HepG2 (cell line): ENCODE measurements at regions not wholly inside any gene's neighbourhood (a gene's known extent, or its start where the extent isn't known, plus 50 kb on each side); places are given as distances from the start of the nearest gene placed in this dataset.

Experiments
- FOXC1 ChIP-seq: sonication (generic); formaldehyde crosslinking; IDR thresholded peaks from 2 replicates; pipeline ENCODE4 v1.8.0; 2022; ENCODE audit warnings: mild to moderate bottlenecking, missing genetic modification reagents, borderline replicate concordance
- KDM5A ChIP-seq: fragments of 200-600 bp; sonication (generic); IDR thresholded peaks from 2 replicates; pipeline ENCODE4 v1.7.0; 2018; ENCODE audit warnings: antibody characterized with exemption, mild to moderate bottlenecking, low read length, borderline replicate concordance
- KLF9 ChIP-seq: IDR thresholded peaks from 2 replicates; pipeline ENCODE4 v1.6.1; 2016; ENCODE audit warnings: low read depth
- MLLT10 ChIP-seq: sonication (generic); formaldehyde crosslinking; IDR thresholded peaks from 2 replicates; pipeline ENCODE4 v1.4.0; 2020; ENCODE audit warnings: missing genetic modification reagents
- MTERF4 ChIP-seq: sonication (generic); formaldehyde crosslinking; IDR thresholded peaks from 2 replicates; pipeline ENCODE4 v1.8.0; 2023; ENCODE audit warnings: mild to moderate bottlenecking, missing genetic modification reagents
- MXD1 ChIP-seq: sonication (generic); formaldehyde crosslinking; IDR thresholded peaks from 2 replicates; pipeline ENCODE4 v1.4.0; 2020; ENCODE audit warnings: mild to moderate bottlenecking, missing genetic modification reagents
- PRPF4 ChIP-seq: fragments of 200-400 bp; formaldehyde crosslinking; IDR thresholded peaks from 2 replicates; pipeline ENCODE4 v1.6.1; 2016; ENCODE audit warnings: low read length, low read depth; ENCODE audit not compliant: poor library complexity, severe bottlenecking
- RFX5 ChIP-seq: IDR thresholded peaks from 2 replicates; pipeline ENCODE4 v1.6.1; 2011; ENCODE audit warnings: low read depth, low read length, improper control_type of control experiment
- STAT6 ChIP-seq: sonication (generic); formaldehyde crosslinking; IDR thresholded peaks from 2 replicates; pipeline ENCODE4 v1.4.0; 2020; ENCODE audit warnings: missing genetic modification reagents, mild to moderate bottlenecking, borderline replicate concordance
- SYNCRIP ChIP-seq: fragments of 200-400 bp; formaldehyde crosslinking; IDR thresholded peaks from 2 replicates; pipeline ENCODE4 v1.6.1; 2018; ENCODE audit warnings: mild to moderate bottlenecking, low read depth, low read length; ENCODE audit not compliant: insufficient read depth
- ZBED4 ChIP-seq: sonication (generic); formaldehyde crosslinking; IDR thresholded peaks from 2 replicates; pipeline ENCODE4 v1.4.0; 2020; ENCODE audit warnings: missing genetic modification reagents, borderline replicate concordance
- ZBTB39 ChIP-seq: sonication (generic); formaldehyde crosslinking; IDR thresholded peaks from 2 replicates; pipeline ENCODE4 v1.5.0; 2020; ENCODE audit warnings: missing genetic modification reagents
- ZNF280B ChIP-seq: sonication (generic); formaldehyde crosslinking; IDR thresholded peaks from 2 replicates; pipeline ENCODE4 v1.5.0; 2020; ENCODE audit warnings: missing genetic modification reagents, mild to moderate bottlenecking, borderline replicate concordance
- ZNF367 ChIP-seq: sonication (generic); formaldehyde crosslinking; IDR thresholded peaks from 2 replicates; pipeline ENCODE4 v1.4.0; 2020; ENCODE audit warnings: missing genetic modification reagents, borderline replicate concordance
- ZNF530 ChIP-seq: sonication (generic); formaldehyde crosslinking; IDR thresholded peaks from 2 replicates; pipeline ENCODE4 v1.5.0; 2020; ENCODE audit warnings: low read depth, mild to moderate bottlenecking, missing genetic modification reagents
- ZNF567 ChIP-seq: sonication (generic); formaldehyde crosslinking; IDR thresholded peaks from 2 replicates; pipeline ENCODE4 v1.8.1; 2023; ENCODE audit warnings: mild to moderate bottlenecking, missing genetic modification reagents, borderline replicate concordance
- ZNF607 ChIP-seq: sonication (generic); formaldehyde crosslinking; IDR thresholded peaks from 2 replicates; pipeline ENCODE4 v1.5.1; 2020; ENCODE audit warnings: missing genetic modification reagents, mild to moderate bottlenecking, borderline replicate concordance
- ZNF652 ChIP-seq: IDR thresholded peaks from 2 replicates; pipeline ENCODE4 v1.6.1; 2016; ENCODE audit warnings: low read depth, borderline replicate concordance

- TF ChIP-seq ZBED4 (CRISPR knock-in tag) (no peak), STAT6 (CRISPR knock-in tag) (no peak), ZNF567 (CRISPR knock-in tag) (no peak), ZNF652 (CRISPR knock-in tag) (peak; percentile 13; the same call in 1 of the 2 replicates), MLLT10 (CRISPR knock-in tag) (no peak), FOXC1 (CRISPR knock-in tag) (no peak), RFX5 (no peak), KDM5A (no peak), ZBTB39 (CRISPR knock-in tag) (no peak), ZNF280B (no peak), MTERF4 (CRISPR knock-in tag) (no peak), ZNF530 (CRISPR knock-in tag) (no peak), SYNCRIP (no peak), PRPF4 (no peak), MXD1 (no peak), ZNF607 (CRISPR knock-in tag) (no peak), KLF9 (CRISPR knock-in tag) (no peak), ZNF367 (CRISPR knock-in tag) (no peak)
These were observed 674.5 kb upstream of the NECTIN3 start (continued) for GRCh38 chr3:110397115-110397514.
